IMR-90 (cell line): ENCODE measurements at regions not wholly inside any gene's neighbourhood (a gene's known extent, or its start where the extent isn't known, plus 50 kb on each side); places are given as distances from the start of the nearest gene placed in this dataset.

Experiments used
- ATAC-seq: fragments of 200-7000 bp; cut with Tn5 transposase; 2 replicates; pipeline ENCODE4 v1.9.1; 2020; ENCODE audit warnings: low read depth, mild to moderate bottlenecking, moderate library complexity
- BruUV-seq: library from RNA; stranded (reverse); fragments of 400-500 nt; replicated peaks from 2 replicates; lab custom pipeline; 2021; lab: Mats Ljungman, UMichigan
- CTCF ChIA-PET: fragments of 300-600 bp; formaldehyde crosslinking; extraction: SDS; loops from one replicate; lab custom pipeline; 2021; ENCODE audit warnings: antibody characterized with exemption; lab: Yijun Ruan, JAX
- POLR2A ChIA-PET: fragments of 300-600 bp; sonication (Branson Sonifier 250); formaldehyde crosslinking; loops from one replicate; lab custom pipeline; 2022; ENCODE audit warnings: antibody characterized with exemption; ENCODE audit not compliant: unreplicated experiment; lab: Charles Lee
- DNase-seq: peaks from one replicate; pipeline ENCODE4 v3.0.0; 2013
- H2AFZ ChIP-seq: replicated peaks from 2 replicates; pipeline ENCODE3; 2013; ENCODE audit warnings: low read length, mild to moderate bottlenecking; ENCODE audit not compliant: poor library complexity
- H2AK5ac ChIP-seq: 2 replicates; pipeline ENCODE4 v1.6.1; 2013; ENCODE audit warnings: low read depth, low read length, inconsistent platforms
- H2AK9ac ChIP-seq: replicated peaks from 2 replicates; pipeline ENCODE3; 2013; ENCODE audit warnings: mild to moderate bottlenecking, low read depth, low read length, moderate library complexity; ENCODE audit not compliant: poor library complexity
- H2BK120ac ChIP-seq: 2 replicates; pipeline ENCODE4 v1.6.1; 2013; ENCODE audit warnings: low read depth, low read length, inconsistent platforms
- H2BK15ac ChIP-seq: 3 replicates; pipeline ENCODE4 v1.6.1; 2013; ENCODE audit warnings: low read depth, low read length, inconsistent platforms
- H2BK20ac ChIP-seq: 2 replicates; pipeline ENCODE4 v1.6.1; 2013; ENCODE audit warnings: low read depth, mild to moderate bottlenecking, inconsistent platforms, low read length, moderate library complexity
- H2BK5ac ChIP-seq: 2 replicates; pipeline ENCODE4 v1.6.1; 2013; ENCODE audit warnings: mild to moderate bottlenecking, low read depth, low read length, inconsistent platforms; ENCODE audit not compliant: poor library complexity, severe bottlenecking
- H3K14ac ChIP-seq: replicated peaks from 2 replicates; pipeline ENCODE4 v1.6.1; 2013; ENCODE audit warnings: low read depth, low read length, inconsistent platforms
- H3K18ac ChIP-seq: 2 replicates; pipeline ENCODE4 v1.6.1; 2013; ENCODE audit warnings: low read depth, low read length, control low read depth
- H3K23ac ChIP-seq: 2 replicates; pipeline ENCODE4 v1.6.1; 2013; ENCODE audit warnings: low read depth, low read length, inconsistent platforms
- H3K27ac ChIP-seq: 2 replicates; pipeline ENCODE4 v1.5.1; 2013; ENCODE audit warnings: mild to moderate bottlenecking, control low read depth, low read length; ENCODE audit not compliant: insufficient read depth
- H3K27me3 ChIP-seq: 2 replicates; pipeline ENCODE4 v1.6.1; 2013; ENCODE audit warnings: low read length; ENCODE audit not compliant: control insufficient read depth, insufficient read depth
- H3K36me3 ChIP-seq: 2 replicates; pipeline ENCODE4 v1.6.1; 2013; ENCODE audit warnings: low read length, mixed read lengths; ENCODE audit not compliant: control insufficient read depth, insufficient read depth
- H3K4ac ChIP-seq: 2 replicates; pipeline ENCODE4 v1.6.1; 2013; ENCODE audit warnings: low read depth, low read length, inconsistent platforms
- H3K4me1 ChIP-seq: 2 replicates; pipeline ENCODE4 v1.6.1; 2013; ENCODE audit warnings: low read length, mixed read lengths; ENCODE audit not compliant: control insufficient read depth, insufficient read depth
- H3K4me2 ChIP-seq: 2 replicates; pipeline ENCODE4 v1.6.1; 2013; ENCODE audit warnings: low read depth, mild to moderate bottlenecking, control low read depth, low read length, moderate library complexity
- H3K4me3 ChIP-seq: 2 replicates; pipeline ENCODE4 v1.5.1; 2013; ENCODE audit warnings: low read depth, mild to moderate bottlenecking, control low read depth, low read length, moderate library complexity; ENCODE audit not compliant: insufficient read depth
- H3K56ac ChIP-seq: 2 replicates; pipeline ENCODE4 v1.6.1; 2013; ENCODE audit warnings: low read length, inconsistent platforms; ENCODE audit not compliant: insufficient read depth; ENCODE audit errors: extremely low read depth
- H3K79me1 ChIP-seq, 2 experiments: 2 replicates each; pipeline ENCODE4 v1.6.1; 2013; ENCODE audit warnings: low read length in 2 of 2, inconsistent platforms in 1 of 2, low read depth in 1 of 2
- H3K9ac ChIP-seq: 2 replicates; pipeline ENCODE4 v1.6.1; 2013; ENCODE audit warnings: low read depth, low read length, control low read depth
- H3K9me1 ChIP-seq: 2 replicates; pipeline ENCODE4 v1.6.1; 2013; ENCODE audit warnings: low read length, inconsistent platforms; ENCODE audit not compliant: insufficient read depth
- H3K9me3 ChIP-seq: 2 replicates; pipeline ENCODE4 v1.6.1; 2013; ENCODE audit warnings: low read length; ENCODE audit not compliant: control insufficient read depth, insufficient read depth
- H4K20me1 ChIP-seq: 2 replicates; pipeline ENCODE4 v1.6.1; 2013; ENCODE audit warnings: low read length, inconsistent platforms; ENCODE audit not compliant: insufficient read depth
- H4K5ac ChIP-seq: 2 replicates; pipeline ENCODE4 v1.6.1; 2013; ENCODE audit warnings: mild to moderate bottlenecking, low read depth, low read length, control low read depth
- H4K8ac ChIP-seq, 2 experiments: 2 replicates each; pipeline ENCODE4 v1.6.1; 2013; ENCODE audit warnings: low read depth in 2 of 2, low read length in 2 of 2, control low read depth in 1 of 2, inconsistent platforms in 1 of 2
- H4K91ac ChIP-seq: 2 replicates; pipeline ENCODE4 v1.6.1; 2013; ENCODE audit warnings: low read depth, low read length, inconsistent platforms; ENCODE audit not compliant: insufficient read depth
- ELK1 ChIP-seq: fragments of 150-350 bp; IDR thresholded peaks from 2 replicates; pipeline ENCODE4 v1.6.1; 2016; ENCODE audit warnings: low read depth, mild to moderate bottlenecking, low read length, moderate library complexity, borderline replicate concordance
- FOS ChIP-seq: fragments of 150-350 bp; IDR thresholded peaks from 2 replicates; pipeline ENCODE4 v1.6.1; 2016; ENCODE audit warnings: low read depth, low read length
- MAFK ChIP-seq: IDR thresholded peaks from 2 replicates; pipeline ENCODE4 v1.6.1; 2012; ENCODE audit warnings: low read depth, low read length, improper control_type of control experiment
- MXI1 ChIP-seq: IDR thresholded peaks from 2 replicates; pipeline ENCODE4 v1.6.1; 2012; ENCODE audit warnings: low read depth, mild to moderate bottlenecking, low read length, moderate library complexity, borderline replicate concordance
- POLR2A ChIP-seq: IDR thresholded peaks from 2 replicates; pipeline ENCODE4 v1.6.1; 2012; ENCODE audit warnings: mild to moderate bottlenecking, low read depth, low read length
- RAD21 ChIP-seq: IDR thresholded peaks from 2 replicates; pipeline ENCODE4 v1.6.1; 2012; ENCODE audit warnings: low read length, improper control_type of control experiment
- RCOR1 ChIP-seq: IDR thresholded peaks from 2 replicates; pipeline ENCODE4 v1.6.1; 2012; ENCODE audit warnings: mild to moderate bottlenecking, low read length, improper control_type of control experiment; ENCODE audit not compliant: insufficient replicate concordance
- RFX5 ChIP-seq: IDR thresholded peaks from 2 replicates; pipeline ENCODE4 v1.8.0; 2012; ENCODE audit warnings: low read depth, mild to moderate bottlenecking, low read length, moderate library complexity
- USF2 ChIP-seq: fragments of 150-350 bp; IDR thresholded peaks from 2 replicates; pipeline ENCODE4 v1.6.1; 2017; ENCODE audit warnings: mild to moderate bottlenecking, antibody characterized with exemption, low read length, low read depth
- WGBS, 2 experiments: methylation state at CpG; one replicate each; pipeline versions ENCODE4 v1.1.5 to v1.1.7; 2013; ENCODE audit warnings: missing lambda C conversion rate in 2 of 2; ENCODE audit not compliant: insufficient read length in 1 of 2; ENCODE audit errors: extremely low coverage in 2 of 2; 5-methylcytosine and 5-hydroxymethylcytosine counted together
- dilution Hi-C: fragments of 300-500 bp; cut with HindIII; formaldehyde crosslinking; loops from one replicate; pipeline ENCODE4 v1.14.3; 2018; ENCODE audit warnings: low sequenced_read_pairs; ENCODE audit not compliant: unreplicated experiment
- in situ Hi-C: fragments of 300-500 bp; cut with MboI; formaldehyde crosslinking; loops from 3 replicates; pipeline ENCODE4 v1.14.3; 2019; ENCODE audit warnings: low sequenced_read_pairs, inconsistent platforms, mixed read lengths
- intact Hi-C: fragments of 100-400 bp; cut with micrococcal nuclease; formaldehyde crosslinking; loops from 2 replicates; pipeline ENCODE4 v1.10.0; 2022

GRCh38 chr5:165695796-165696195 is 2190.4 kb downstream of the MAT2B start:
- DNase-seq: no peak
- Histone ChIP-seq H2AFZ (no peak overlapping the region), H4K8ac (no peak overlapping the region)

More at GRCh38 chr5:165695796-165696195, 2190.4 kb downstream of the MAT2B start:
- Histone ChIP-seq H4K91ac (no peak overlapping the region), H3K79me1 (no peaks in the 10 kb centered on the region), H3K4me1 (no peaks in the 10 kb centered on the region), H2BK20ac (no peak overlapping the region), H3K9me3 (peaks cover 11% of the 10 kb centered on the region), H2AK9ac (no peak overlapping the region), H2BK120ac (no peak overlapping the region), H3K18ac (no peak overlapping the region), H2BK5ac (no peak overlapping the region), H3K36me3 (no peaks in the 10 kb centered on the region), H3K4ac (no peak overlapping the region), H3K27me3 (no peaks in the 10 kb centered on the region), H3K56ac (no peak overlapping the region), H2AK5ac (no peak overlapping the region), H2BK15ac (no peak overlapping the region), H3K14ac (no peak overlapping the region), H4K5ac (no peak overlapping the region), H4K20me1 (no peaks in the 10 kb centered on the region), H3K4me3 (no peak overlapping the region), H3K9ac (no peak overlapping the region), H3K9me1 (no peaks in the 10 kb centered on the region), H3K4me2 (no peak overlapping the region), H3K23ac (no peak overlapping the region), H3K27ac (no peak overlapping the region)
- TF ChIP-seq RCOR1 (no peak), POLR2A (no peak), FOS (no peak), USF2 (no peak), MXI1 (no peak), ELK1 (no peak), MAFK (0 out of 2 replicates have a peak, but pooled peaks have one; percentile 29), RAD21 (no peak), RFX5 (no peak)
- in situ Hi-C loops (no loop called here), intact Hi-C loops (no loop called here), dilution Hi-C loops (no loop called here)
- CTCF ChIA-PET: no interaction called here
- no TSS peak for BruUV-seq
- POLR2A ChIA-PET: no interaction called here
- no peak for ATAC-seq
- WGBS, 2 experiments: no CpG with 5 or more reads among the region's 1 CpG
